IgD-negative memory B cell (primary cell): ENCODE measurements at regions not wholly inside any gene's neighbourhood (a gene's known extent, or its start where the extent isn't known, plus 50 kb on each side); places are given as distances from the start of the nearest gene placed in this dataset.
A peak's percentile ranks its signal among the peaks of the same experiment; 100 is the strongest.

ENCODE experiments used
- H3K27ac Mint-ChIP-seq, 3 donors: one replicate each; pipeline ENCODE4 v1.8.0; 2020 to 2022; ENCODE audit warnings: mild to moderate bottlenecking in 3 of 3, mixed read lengths in 3 of 3, moderate library complexity in 1 of 3
- H3K27me3 Mint-ChIP-seq: one replicate; pipeline ENCODE4 v1.8.0; 2021; ENCODE audit warnings: mixed read lengths
- H3K36me3 Mint-ChIP-seq: one replicate; pipeline ENCODE4 v1.8.0; 2020; ENCODE audit warnings: mild to moderate bottlenecking, mixed read lengths
- H3K4me1 Mint-ChIP-seq, 3 donors: one replicate each; pipeline ENCODE4 v1.8.0; 2020 to 2022; ENCODE audit warnings: mixed read lengths in 3 of 3, mild to moderate bottlenecking in 1 of 3
- H3K4me3 Mint-ChIP-seq, 4 donors: one replicate each; pipeline ENCODE4 v1.8.0; 2020 to 2022; ENCODE audit warnings: mild to moderate bottlenecking in 4 of 4, mixed read lengths in 4 of 4, moderate library complexity in 3 of 4
- H3K9me3 Mint-ChIP-seq, 3 donors: one replicate each; pipeline ENCODE4 v1.8.0; 2020 to 2021; ENCODE audit warnings: mixed read lengths in 3 of 3, mild to moderate bottlenecking in 1 of 3

- Mint-ChIP-seq H3K4me3 (no peak overlapping the region), H3K4me1 (no peaks in the 10 kb centered on the region), H3K36me3 (no peaks in the 10 kb centered on the region), H3K27me3 (no peaks in the 10 kb centered on the region), H3K9me3 (no peaks in the 10 kb centered on the region), H3K27ac (no peak overlapping the region)
These were observed 856.4 kb upstream of the INTU start for GRCh38 chr4:126776361-126776760.

DNA sequence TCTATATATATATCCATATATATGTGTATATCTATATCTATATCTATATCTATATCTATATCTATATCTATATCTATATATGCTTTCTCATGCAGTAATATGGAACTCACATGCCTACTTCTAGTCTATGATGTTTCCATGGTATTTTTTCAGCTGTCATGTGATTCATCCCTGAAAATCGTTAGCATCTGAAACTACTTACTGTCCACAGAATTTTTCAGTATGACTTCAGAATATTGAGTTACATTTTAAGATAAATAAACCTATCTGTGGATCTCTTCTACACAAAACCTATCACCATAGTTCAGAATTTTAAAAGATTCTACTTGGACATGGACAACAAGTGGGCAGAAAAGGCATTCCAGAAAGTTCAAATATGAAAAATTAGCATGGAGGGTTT is 855.1 kb upstream of the INTU start:
- Mint-ChIP-seq H3K9me3 (no peaks in the 10 kb centered on the region), H3K27me3 (no peaks in the 10 kb centered on the region), H3K4me3 (no peak overlapping the region), H3K36me3 (no peaks in the 10 kb centered on the region), H3K4me1 (no peaks in the 10 kb centered on the region), H3K27ac (no peak overlapping the region)

- Mint-ChIP-seq H3K27me3 (no peaks in the 10 kb centered on the region), H3K4me3 (no peak overlapping the region), H3K4me1 (no peaks in the 10 kb centered on the region), H3K9me3 (no peaks in the 10 kb centered on the region), H3K27ac (no peak overlapping the region), H3K36me3 (no peaks in the 10 kb centered on the region)
These were observed 854.4 kb upstream of the INTU start for GRCh38 chr4:126778348-126778747.

- Mint-ChIP-seq H3K27me3 (no peaks in the 10 kb centered on the region), H3K4me3 (no peak overlapping the region), H3K27ac (no peak overlapping the region), H3K9me3 (no peaks in the 10 kb centered on the region), H3K36me3 (no peaks in the 10 kb centered on the region), H3K4me1 (no peaks in the 10 kb centered on the region)
These were observed 853.8 kb upstream of the INTU start for GRCh38 chr4:126779001-126779400.

GRCh38 chr4:126779436-126780166 is 853.2 kb upstream of the INTU start:
- Mint-ChIP-seq H3K4me3 (no peak overlapping the region), H3K27ac (no peak overlapping the region), H3K27me3 (no peaks in the 10 kb centered on the region), H3K9me3 (peaks cover 0 to under 1% (median 0%) of the 10 kb centered on the region in 3 donors), H3K36me3 (no peaks in the 10 kb centered on the region), H3K4me1 (no peaks in the 10 kb centered on the region)

- H3K9me3 Mint-ChIP-seq, result peaks cover 0 to 5% (median 3%) of the 10 kb centered on the region in 3 donors
- H3K4me1 Mint-ChIP-seq, result no peaks in the 10 kb centered on the region
- H3K27me3 Mint-ChIP-seq, result no peaks in the 10 kb centered on the region
- no peak overlapping the region for H3K27ac Mint-ChIP-seq
- H3K4me3 Mint-ChIP-seq, result no peak overlapping the region
- H3K36me3 Mint-ChIP-seq, result no peaks in the 10 kb centered on the region
These were observed 849.6 kb upstream of the INTU start for GRCh38 chr4:126783191-126783590.

GRCh38 chr4:126784966-126785580 is 847.7 kb upstream of the INTU start:
- Mint-ChIP-seq H3K27me3 (no peaks in the 10 kb centered on the region), H3K36me3 (no peaks in the 10 kb centered on the region), H3K27ac (no peak overlapping the region), H3K4me3 (no peak overlapping the region), H3K4me1 (no peaks in the 10 kb centered on the region), H3K9me3 (peaks cover 0 to 5% (median 3%) of the 10 kb centered on the region in 3 donors)

- H3K9me3 Mint-ChIP-seq, result peaks cover 0 to 6% (median 2%) of the 10 kb centered on the region in 3 donors
- no peaks in the 10 kb centered on the region for H3K27me3 Mint-ChIP-seq
- no peaks in the 10 kb centered on the region for H3K36me3 Mint-ChIP-seq
- peak overlapping the region in 1 of 3 donors; percentile 82 for H3K27ac Mint-ChIP-seq
- H3K4me1 Mint-ChIP-seq, result no peaks in the 10 kb centered on the region
- H3K4me3 Mint-ChIP-seq, result no peak overlapping the region
These were observed 842.1 kb upstream of the INTU start for GRCh38 chr4:126790633-126791032.

DNA sequence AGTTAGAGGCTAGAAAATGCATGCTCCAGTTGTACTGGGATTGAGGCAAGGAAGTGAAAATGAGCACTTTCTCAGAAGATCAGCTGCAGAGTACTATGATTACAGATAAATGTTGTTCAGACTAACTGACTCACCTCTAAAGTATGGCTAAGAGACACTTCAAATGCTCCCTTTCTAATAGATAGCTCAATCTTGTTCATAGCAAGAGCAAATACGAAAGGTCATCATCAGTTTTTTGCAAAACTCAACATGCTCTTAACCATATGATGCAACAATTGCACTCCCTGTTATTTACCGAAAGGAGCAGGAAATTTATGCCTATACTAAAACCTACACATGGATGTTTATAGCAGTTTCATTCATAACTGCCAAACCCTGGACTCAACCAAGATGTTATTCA is 838.4 kb upstream of the INTU start:
- Mint-ChIP-seq H3K4me3 (no peak overlapping the region), H3K36me3 (no peaks in the 10 kb centered on the region), H3K4me1 (no peaks in the 10 kb centered on the region), H3K9me3 (peaks cover 0 to 7% (median 5%) of the 10 kb centered on the region in 3 donors), H3K27ac (no peak overlapping the region), H3K27me3 (no peaks in the 10 kb centered on the region)

- Mint-ChIP-seq H3K4me1 (no peaks in the 10 kb centered on the region), H3K36me3 (no peaks in the 10 kb centered on the region), H3K4me3 (no peak overlapping the region), H3K27ac (no peak overlapping the region), H3K9me3 (peaks cover 0 to 7% (median 5%) of the 10 kb centered on the region in 3 donors), H3K27me3 (no peaks in the 10 kb centered on the region)
These were observed 834.5 kb upstream of the INTU start for GRCh38 chr4:126798214-126798613.

- H3K4me3 Mint-ChIP-seq, result no peak overlapping the region
- H3K36me3 Mint-ChIP-seq, result no peaks in the 10 kb centered on the region
- H3K9me3 Mint-ChIP-seq, result peaks cover 0 to 5% (median 3%) of the 10 kb centered on the region in 3 donors
- H3K27me3 Mint-ChIP-seq, result no peaks in the 10 kb centered on the region
- no peak overlapping the region for H3K27ac Mint-ChIP-seq
- no peaks in the 10 kb centered on the region for H3K4me1 Mint-ChIP-seq
These were observed 833.3 kb upstream of the INTU start for GRCh38 chr4:126799416-126799815.

DNA sequence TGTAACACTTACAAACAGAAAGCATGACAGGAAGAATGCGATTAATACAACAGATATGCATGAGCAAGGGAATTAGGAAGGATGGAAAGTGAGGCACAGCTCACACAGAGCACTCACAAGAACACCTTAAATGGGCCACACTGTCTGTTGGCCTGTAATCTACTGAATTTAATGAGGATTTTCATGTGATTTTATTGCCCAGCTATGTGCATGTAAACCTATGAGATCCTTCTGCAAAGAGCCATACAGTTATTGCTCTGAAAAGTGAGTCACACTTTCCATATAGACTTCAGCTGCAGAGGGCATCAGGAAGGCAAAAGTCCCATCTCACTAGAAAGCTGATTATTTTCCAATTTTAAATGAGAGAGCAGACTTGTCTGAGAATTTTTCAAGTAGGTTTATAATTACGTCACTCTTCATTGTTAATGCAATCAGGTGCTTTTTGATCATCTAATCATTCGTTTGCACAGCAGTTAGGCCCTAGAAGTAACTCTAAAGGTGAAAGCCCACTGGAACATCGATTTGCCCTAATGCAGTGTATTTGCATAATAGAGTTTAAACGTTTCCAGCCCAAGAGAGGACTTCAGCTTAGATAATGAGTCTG is 832.7 kb upstream of the INTU start:
- Mint-ChIP-seq H3K27ac (no peak overlapping the region), H3K4me3 (no peak overlapping the region), H3K4me1 (no peaks in the 10 kb centered on the region), H3K27me3 (no peaks in the 10 kb centered on the region), H3K9me3 (peaks cover 3 to 5% (median 4%) of the 10 kb centered on the region in 3 donors), H3K36me3 (no peaks in the 10 kb centered on the region)

DNA sequence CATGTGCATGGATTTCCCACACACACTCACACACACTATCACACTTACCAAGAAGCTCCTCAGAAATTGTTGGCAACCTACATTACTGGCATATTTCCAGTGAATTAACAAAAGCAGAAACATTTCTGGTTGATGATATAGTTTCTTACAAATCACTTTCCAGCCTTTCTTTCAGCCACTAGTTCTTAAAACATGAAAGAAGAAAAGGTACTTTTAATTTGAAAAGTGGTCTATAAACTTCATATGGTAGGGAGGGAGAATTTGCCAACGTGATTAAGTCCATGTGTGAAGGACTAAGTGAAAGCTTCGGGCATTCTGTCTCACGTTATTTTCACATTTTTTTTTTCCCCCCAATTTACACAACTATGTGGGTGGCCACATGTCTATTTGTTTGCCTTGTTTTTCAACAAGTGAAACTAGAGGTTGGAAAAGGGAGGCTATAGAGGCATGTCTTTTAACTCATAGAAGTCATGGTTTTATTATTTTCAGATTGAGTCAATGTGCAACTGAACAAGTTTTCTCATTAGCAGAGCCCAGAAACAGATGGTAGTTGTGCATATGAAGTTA is 832.1 kb upstream of the INTU start:
- Mint-ChIP-seq H3K4me3 (no peak overlapping the region), H3K27me3 (no peaks in the 10 kb centered on the region), H3K4me1 (peaks cover 0 to 3% (median 0%) of the 10 kb centered on the region in 3 donors), H3K27ac (no peak overlapping the region), H3K9me3 (peaks cover 3 to 7% (median 4%) of the 10 kb centered on the region in 3 donors), H3K36me3 (no peaks in the 10 kb centered on the region)

- Mint-ChIP-seq H3K4me3 (no peak overlapping the region), H3K27me3 (no peaks in the 10 kb centered on the region), H3K27ac (no peak overlapping the region), H3K4me1 (peaks cover 0 to 3% (median 0%) of the 10 kb centered on the region in 3 donors), H3K36me3 (no peaks in the 10 kb centered on the region), H3K9me3 (peaks cover 0 to 4% (median 2%) of the 10 kb centered on the region in 3 donors)
These were observed 825.6 kb upstream of the INTU start for GRCh38 chr4:126807132-126807531.

- Mint-ChIP-seq H3K27me3 (no peaks in the 10 kb centered on the region), H3K4me3 (no peak overlapping the region), H3K9me3 (peaks cover 0 to 6% (median 4%) of the 10 kb centered on the region in 3 donors), H3K27ac (no peak overlapping the region), H3K36me3 (no peaks in the 10 kb centered on the region), H3K4me1 (no peaks in the 10 kb centered on the region)
These were observed 820.7 kb upstream of the INTU start for GRCh38 chr4:126812076-126812475.
